WERI-Rb-1 (cell line): ENCODE measurements at regions not wholly inside any gene's neighbourhood (a gene's known extent, or its start where the extent isn't known, plus 50 kb on each side); places are given as distances from the start of the nearest gene placed in this dataset.

Experiments used
- DNase-seq: peaks from one replicate; pipeline ENCODE4 v3.0.0-alpha.2; 2020
- H3K27ac ChIP-seq: fragments of 250-450 bp; sonication (Bioruptor Pico); 2 replicates; pipeline ENCODE4 v1.5.1; 2020; ENCODE audit warnings: mild to moderate bottlenecking, moderate library complexity
- H3K27me3 ChIP-seq: fragments of 250-450 bp; sonication (Bioruptor Pico); 2 replicates; pipeline ENCODE4 v1.5.1; 2021; ENCODE audit warnings: mild to moderate bottlenecking, low read depth, moderate library complexity; ENCODE audit not compliant: insufficient read depth, severe bottlenecking
- H3K36me3 ChIP-seq: fragments of 250-450 bp; sonication (Bioruptor Pico); 2 replicates; pipeline ENCODE4 v1.5.1; 2020; ENCODE audit warnings: mild to moderate bottlenecking, moderate library complexity
- H3K4me3 ChIP-seq: 2 replicates; pipeline ENCODE4 v1.5.1; 2011; ENCODE audit warnings: low read depth, mild to moderate bottlenecking, control low read depth, low read length
- H3K9me3 ChIP-seq: fragments of 250-450 bp; sonication (Bioruptor Pico); 2 replicates; pipeline ENCODE4 v1.5.1; 2021; ENCODE audit warnings: mild to moderate bottlenecking, moderate library complexity; ENCODE audit not compliant: severe bottlenecking
- CTCF ChIP-seq: IDR thresholded peaks from 2 replicates; pipeline ENCODE4 v1.5.1; 2011; ENCODE audit warnings: low read depth, mild to moderate bottlenecking, control low read depth, inconsistent platforms, low read length

- Histone ChIP-seq H3K36me3 (no peaks in the 10 kb centered on the region), H3K27ac (no peak overlapping the region), H3K27me3 (no peaks in the 10 kb centered on the region), H3K9me3 (no peaks in the 10 kb centered on the region), H3K4me3 (no peak overlapping the region)
- TF ChIP-seq CTCF, result no peak
- DNase-seq, result no peak
Measured at GRCh38 chr10:78777867-78778266, 290.9 kb upstream of the ZMIZ1 start.

- no peak for DNase-seq
- no peak for TF ChIP-seq CTCF
- no peak overlapping the region for H3K27ac ChIP-seq
- H3K4me3 ChIP-seq, result no peak overlapping the region
- no peaks in the 10 kb centered on the region for H3K27me3 ChIP-seq
- H3K9me3 ChIP-seq, result no peaks in the 10 kb centered on the region
- H3K36me3 ChIP-seq, result no peaks in the 10 kb centered on the region
Measured at GRCh38 chr10:78778444-78779338, 290.1 kb upstream of the ZMIZ1 start.

- DNase-seq, result no peak
- no peaks in the 10 kb centered on the region for H3K27me3 ChIP-seq
- no peak overlapping the region for H3K4me3 ChIP-seq
- H3K27ac ChIP-seq, result no peak overlapping the region
- TF ChIP-seq CTCF, result no peak
- no peaks in the 10 kb centered on the region for H3K9me3 ChIP-seq
- H3K36me3 ChIP-seq, result no peaks in the 10 kb centered on the region
Measured at GRCh38 chr10:78779339-78779955, 289.3 kb upstream of the ZMIZ1 start.

- H3K36me3 ChIP-seq, result no peaks in the 10 kb centered on the region
- DNase-seq, result no peak
- H3K27me3 ChIP-seq, result no peaks in the 10 kb centered on the region
- H3K4me3 ChIP-seq, result no peak overlapping the region
- H3K9me3 ChIP-seq, result no peaks in the 10 kb centered on the region
- no peak for TF ChIP-seq CTCF
- H3K27ac ChIP-seq, result no peak overlapping the region
Measured at GRCh38 chr10:78780551-78780961, 288.2 kb upstream of the ZMIZ1 start.

- DNase-seq, result no peak
- H3K9me3 ChIP-seq, result no peaks in the 10 kb centered on the region
- no peak for TF ChIP-seq CTCF
- H3K27me3 ChIP-seq, result no peaks in the 10 kb centered on the region
- H3K36me3 ChIP-seq, result no peaks in the 10 kb centered on the region
- no peak overlapping the region for H3K27ac ChIP-seq
- no peak overlapping the region for H3K4me3 ChIP-seq
Measured at GRCh38 chr10:78781251-78781913, 287.4 kb upstream of the ZMIZ1 start.
